IMR-90 (cell line): ENCODE measurements at regions not wholly inside any gene's neighbourhood (a gene's known extent, or its start where the extent isn't known, plus 50 kb on each side); places are given as distances from the start of the nearest gene placed in this dataset.

ENCODE experiments used
- ATAC-seq: fragments of 200-7000 bp; cut with Tn5 transposase; 2 replicates; pipeline ENCODE4 v1.9.1; 2020; ENCODE audit warnings: low read depth, mild to moderate bottlenecking, moderate library complexity
- BruUV-seq: library from RNA; stranded (reverse); fragments of 400-500 nt; replicated peaks from 2 replicates; lab custom pipeline; 2021; lab: Mats Ljungman, UMichigan
- CTCF ChIA-PET: fragments of 300-600 bp; formaldehyde crosslinking; extraction: SDS; loops from one replicate; lab custom pipeline; 2021; ENCODE audit warnings: antibody characterized with exemption; lab: Yijun Ruan, JAX
- POLR2A ChIA-PET: fragments of 300-600 bp; sonication (Branson Sonifier 250); formaldehyde crosslinking; loops from one replicate; lab custom pipeline; 2022; ENCODE audit warnings: antibody characterized with exemption; ENCODE audit not compliant: unreplicated experiment; lab: Charles Lee
- DNase-seq: peaks from one replicate; pipeline ENCODE4 v3.0.0; 2013
- H2AFZ ChIP-seq: replicated peaks from 2 replicates; pipeline ENCODE3; 2013; ENCODE audit warnings: low read length, mild to moderate bottlenecking; ENCODE audit not compliant: poor library complexity
- H2AK5ac ChIP-seq: 2 replicates; pipeline ENCODE4 v1.6.1; 2013; ENCODE audit warnings: low read depth, low read length, inconsistent platforms
- H2AK9ac ChIP-seq: replicated peaks from 2 replicates; pipeline ENCODE3; 2013; ENCODE audit warnings: mild to moderate bottlenecking, low read depth, low read length, moderate library complexity; ENCODE audit not compliant: poor library complexity
- H2BK120ac ChIP-seq: 2 replicates; pipeline ENCODE4 v1.6.1; 2013; ENCODE audit warnings: low read depth, low read length, inconsistent platforms
- H2BK15ac ChIP-seq: 3 replicates; pipeline ENCODE4 v1.6.1; 2013; ENCODE audit warnings: low read depth, low read length, inconsistent platforms
- H2BK20ac ChIP-seq: 2 replicates; pipeline ENCODE4 v1.6.1; 2013; ENCODE audit warnings: low read depth, mild to moderate bottlenecking, inconsistent platforms, low read length, moderate library complexity
- H2BK5ac ChIP-seq: 2 replicates; pipeline ENCODE4 v1.6.1; 2013; ENCODE audit warnings: mild to moderate bottlenecking, low read depth, low read length, inconsistent platforms; ENCODE audit not compliant: poor library complexity, severe bottlenecking
- H3K14ac ChIP-seq: replicated peaks from 2 replicates; pipeline ENCODE4 v1.6.1; 2013; ENCODE audit warnings: low read depth, low read length, inconsistent platforms
- H3K18ac ChIP-seq: 2 replicates; pipeline ENCODE4 v1.6.1; 2013; ENCODE audit warnings: low read depth, low read length, control low read depth
- H3K23ac ChIP-seq: 2 replicates; pipeline ENCODE4 v1.6.1; 2013; ENCODE audit warnings: low read depth, low read length, inconsistent platforms
- H3K27ac ChIP-seq: 2 replicates; pipeline ENCODE4 v1.5.1; 2013; ENCODE audit warnings: mild to moderate bottlenecking, control low read depth, low read length; ENCODE audit not compliant: insufficient read depth
- H3K27me3 ChIP-seq: 2 replicates; pipeline ENCODE4 v1.6.1; 2013; ENCODE audit warnings: low read length; ENCODE audit not compliant: control insufficient read depth, insufficient read depth
- H3K36me3 ChIP-seq: 2 replicates; pipeline ENCODE4 v1.6.1; 2013; ENCODE audit warnings: low read length, mixed read lengths; ENCODE audit not compliant: control insufficient read depth, insufficient read depth
- H3K4ac ChIP-seq: 2 replicates; pipeline ENCODE4 v1.6.1; 2013; ENCODE audit warnings: low read depth, low read length, inconsistent platforms
- H3K4me1 ChIP-seq: 2 replicates; pipeline ENCODE4 v1.6.1; 2013; ENCODE audit warnings: low read length, mixed read lengths; ENCODE audit not compliant: control insufficient read depth, insufficient read depth
- H3K4me2 ChIP-seq: 2 replicates; pipeline ENCODE4 v1.6.1; 2013; ENCODE audit warnings: low read depth, mild to moderate bottlenecking, control low read depth, low read length, moderate library complexity
- H3K4me3 ChIP-seq: 2 replicates; pipeline ENCODE4 v1.5.1; 2013; ENCODE audit warnings: low read depth, mild to moderate bottlenecking, control low read depth, low read length, moderate library complexity; ENCODE audit not compliant: insufficient read depth
- H3K56ac ChIP-seq: 2 replicates; pipeline ENCODE4 v1.6.1; 2013; ENCODE audit warnings: low read length, inconsistent platforms; ENCODE audit not compliant: insufficient read depth; ENCODE audit errors: extremely low read depth
- H3K79me1 ChIP-seq, 2 experiments: 2 replicates each; pipeline ENCODE4 v1.6.1; 2013; ENCODE audit warnings: low read length in 2 of 2, inconsistent platforms in 1 of 2, low read depth in 1 of 2
- H3K9ac ChIP-seq: 2 replicates; pipeline ENCODE4 v1.6.1; 2013; ENCODE audit warnings: low read depth, low read length, control low read depth
- H3K9me1 ChIP-seq: 2 replicates; pipeline ENCODE4 v1.6.1; 2013; ENCODE audit warnings: low read length, inconsistent platforms; ENCODE audit not compliant: insufficient read depth
- H3K9me3 ChIP-seq: 2 replicates; pipeline ENCODE4 v1.6.1; 2013; ENCODE audit warnings: low read length; ENCODE audit not compliant: control insufficient read depth, insufficient read depth
- H4K20me1 ChIP-seq: 2 replicates; pipeline ENCODE4 v1.6.1; 2013; ENCODE audit warnings: low read length, inconsistent platforms; ENCODE audit not compliant: insufficient read depth
- H4K5ac ChIP-seq: 2 replicates; pipeline ENCODE4 v1.6.1; 2013; ENCODE audit warnings: mild to moderate bottlenecking, low read depth, low read length, control low read depth
- H4K8ac ChIP-seq, 2 experiments: 2 replicates each; pipeline ENCODE4 v1.6.1; 2013; ENCODE audit warnings: low read depth in 2 of 2, low read length in 2 of 2, control low read depth in 1 of 2, inconsistent platforms in 1 of 2
- H4K91ac ChIP-seq: 2 replicates; pipeline ENCODE4 v1.6.1; 2013; ENCODE audit warnings: low read depth, low read length, inconsistent platforms; ENCODE audit not compliant: insufficient read depth
- MAFK ChIP-seq: IDR thresholded peaks from 2 replicates; pipeline ENCODE4 v1.6.1; 2012; ENCODE audit warnings: low read depth, low read length, improper control_type of control experiment
- RAD21 ChIP-seq: IDR thresholded peaks from 2 replicates; pipeline ENCODE4 v1.6.1; 2012; ENCODE audit warnings: low read length, improper control_type of control experiment
- WGBS, 2 experiments: methylation state at CpG; one replicate each; pipeline versions ENCODE4 v1.1.5 to v1.1.7; 2013; ENCODE audit warnings: missing lambda C conversion rate in 2 of 2; ENCODE audit not compliant: insufficient read length in 1 of 2; ENCODE audit errors: extremely low coverage in 2 of 2; 5-methylcytosine and 5-hydroxymethylcytosine counted together
- dilution Hi-C: fragments of 300-500 bp; cut with HindIII; formaldehyde crosslinking; loops from one replicate; pipeline ENCODE4 v1.14.3; 2018; ENCODE audit warnings: low sequenced_read_pairs; ENCODE audit not compliant: unreplicated experiment
- in situ Hi-C: fragments of 300-500 bp; cut with MboI; formaldehyde crosslinking; loops from 3 replicates; pipeline ENCODE4 v1.14.3; 2019; ENCODE audit warnings: low sequenced_read_pairs, inconsistent platforms, mixed read lengths
- intact Hi-C: fragments of 100-400 bp; cut with micrococcal nuclease; formaldehyde crosslinking; loops from 2 replicates; pipeline ENCODE4 v1.10.0; 2022

GRCh38 chr18:51933903-51934302 lies 406.1 kb upstream of the DCC start:
- Histone ChIP-seq H4K5ac (no peak overlapping the region), H2BK5ac (no peak overlapping the region), H3K18ac (no peak overlapping the region), H3K4ac (no peak overlapping the region), H2BK15ac (no peak overlapping the region), H3K9me1 (no peaks in the 10 kb centered on the region), H3K79me1 (no peaks in the 10 kb centered on the region), H4K91ac (no peak overlapping the region), H3K4me2 (no peak overlapping the region), H3K27ac (no peak overlapping the region), H2AK5ac (no peak overlapping the region), H3K27me3 (no peaks in the 10 kb centered on the region), H2AK9ac (no peak overlapping the region), H2BK20ac (no peak overlapping the region), H3K14ac (no peak overlapping the region), H3K36me3 (no peaks in the 10 kb centered on the region), H3K4me1 (no peaks in the 10 kb centered on the region), H2BK120ac (no peak overlapping the region), H3K4me3 (no peak overlapping the region), H3K56ac (no peak overlapping the region), H3K23ac (no peak overlapping the region), H2AFZ (no peak overlapping the region), H3K9ac (no peak overlapping the region), H4K20me1 (no peaks in the 10 kb centered on the region), H3K9me3 (peaks cover 2% of the 10 kb centered on the region), H4K8ac (no peak overlapping the region)
- WGBS, 2 experiments = no CpG with 5 or more reads among the region's 1 CpG
- in situ Hi-C loops (no loop called here), intact Hi-C loops (no loop called here), dilution Hi-C loops (no loop called here)
- POLR2A ChIA-PET = no interaction called here
- CTCF ChIA-PET = no interaction called here
- TF ChIP-seq MAFK = peak; percentile 57
- TF ChIP-seq RAD21 = no peak
- no peak for DNase-seq
- no TSS peak for BruUV-seq
- no peak for ATAC-seq
